ENCODE measurements at regions not wholly inside any gene's neighbourhood (a gene's known extent, or its start where the extent isn't known, plus 50 kb on each side); places are given as distances from the start of the nearest gene placed in this dataset.
"Not testable (repeated sequence)": the region's sequence is repeated elsewhere in the genome, so short reads cannot be mapped to it uniquely, and the experiment has no call there.

- Mint-ChIP-seq H3K4me3 (ENCODE audit: unreplicated experiment) (no peak overlapping the region), H3K27me3 (ENCODE audit: low read depth) (no peaks in the 10 kb centered on the region), H3K4me1 (ENCODE audit: low read depth) (peaks cover 5% of the 10 kb centered on the region), H3K36me3 (ENCODE audit: low read depth) (peaks cover 5% of the 10 kb centered on the region), H3K9me3 (ENCODE audit: low read depth) (peaks cover 17% of the 10 kb centered on the region), H3K27ac (ENCODE audit: unreplicated experiment) (no peak overlapping the region)
- no peak for DNase-seq (ENCODE audit: low spot score)
- TF ChIP-seq, protein P1, sequence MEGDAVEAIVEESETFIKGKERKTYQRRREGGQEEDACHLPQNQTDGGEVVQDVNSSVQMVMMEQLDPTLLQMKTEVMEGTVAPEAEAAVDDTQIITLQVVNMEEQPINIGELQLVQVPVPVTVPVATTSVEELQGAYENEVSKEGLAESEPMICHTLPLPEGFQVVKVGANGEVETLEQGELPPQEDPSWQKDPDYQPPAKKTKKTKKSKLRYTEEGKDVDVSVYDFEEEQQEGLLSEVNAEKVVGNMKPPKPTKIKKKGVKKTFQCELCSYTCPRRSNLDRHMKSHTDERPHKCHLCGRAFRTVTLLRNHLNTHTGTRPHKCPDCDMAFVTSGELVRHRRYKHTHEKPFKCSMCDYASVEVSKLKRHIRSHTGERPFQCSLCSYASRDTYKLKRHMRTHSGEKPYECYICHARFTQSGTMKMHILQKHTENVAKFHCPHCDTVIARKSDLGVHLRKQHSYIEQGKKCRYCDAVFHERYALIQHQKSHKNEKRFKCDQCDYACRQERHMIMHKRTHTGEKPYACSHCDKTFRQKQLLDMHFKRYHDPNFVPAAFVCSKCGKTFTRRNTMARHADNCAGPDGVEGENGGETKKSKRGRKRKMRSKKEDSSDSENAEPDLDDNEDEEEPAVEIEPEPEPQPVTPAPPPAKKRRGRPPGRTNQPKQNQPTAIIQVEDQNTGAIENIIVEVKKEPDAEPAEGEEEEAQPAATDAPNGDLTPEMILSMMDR (IDR thresholded peaks at IDR 0.05) = no peak
These were observed 119.4 kb upstream of the VANGL1 start for GRCh38 chr1:115522386-115522785.

- no peak overlapping the region for H3K27ac Mint-ChIP-seq (ENCODE audit: unreplicated experiment)
- no peak for DNase-seq (ENCODE audit: low spot score)
These were observed 126.5 kb upstream of the VANGL1 start for GRCh38 chr1:115515270-115515669.

DNA sequence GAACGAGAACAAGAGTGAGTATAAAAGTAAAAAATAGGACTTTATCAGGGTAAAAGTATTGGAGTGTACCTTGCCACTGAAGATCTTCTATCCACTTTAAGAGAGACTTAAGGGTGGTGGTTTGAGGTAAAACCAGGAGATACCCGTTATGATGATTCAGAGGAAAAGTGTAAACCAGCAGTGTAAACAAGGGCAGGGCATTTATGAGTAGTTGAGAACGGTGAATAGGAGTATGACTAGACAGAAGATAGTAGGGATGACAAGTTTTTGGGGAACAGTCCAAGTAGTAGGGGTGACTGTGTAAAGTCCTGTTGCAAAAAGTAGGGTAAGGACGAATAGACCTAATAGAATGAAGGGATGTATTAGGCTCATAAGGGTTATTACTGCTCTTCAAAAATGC lies 131.5 kb upstream of the VANGL1 start:
- H3K27me3 Mint-ChIP-seq (ENCODE audit: low read depth); H3K36me3 Mint-ChIP-seq (ENCODE audit: low read depth); H3K4me3 Mint-ChIP-seq (ENCODE audit: unreplicated experiment); H3K27ac Mint-ChIP-seq (ENCODE audit: unreplicated experiment); H3K9me3 Mint-ChIP-seq (ENCODE audit: low read depth); DNase-seq (ENCODE audit: low spot score): not testable (repeated sequence)
- peaks cover 22% of the 10 kb centered on the region for H3K4me1 Mint-ChIP-seq (ENCODE audit: low read depth)

More at GRCh38 chr1:115515270-115515669, 126.5 kb upstream of the VANGL1 start:
- Mint-ChIP-seq H3K4me1 (ENCODE audit: low read depth) (no peaks in the 10 kb centered on the region), H3K27me3 (ENCODE audit: low read depth) (no peaks in the 10 kb centered on the region), H3K9me3 (ENCODE audit: low read depth) (peaks cover 8% of the 10 kb centered on the region), H3K36me3 (ENCODE audit: low read depth) (peaks cover under 1% of the 10 kb centered on the region), H3K4me3 (ENCODE audit: unreplicated experiment) (no peak overlapping the region)
- TF ChIP-seq, protein P1 (IDR thresholded peaks at IDR 0.05) = no peak

- H3K27me3 Mint-ChIP-seq (ENCODE audit: low read depth) = no peaks in the 10 kb centered on the region
- H3K4me1 Mint-ChIP-seq (ENCODE audit: low read depth) = peaks cover 22% of the 10 kb centered on the region
- no peak overlapping the region for H3K27ac Mint-ChIP-seq (ENCODE audit: unreplicated experiment)
- no peak for DNase-seq (ENCODE audit: low spot score)
- no peaks in the 10 kb centered on the region for H3K9me3 Mint-ChIP-seq (ENCODE audit: low read depth)
- H3K36me3 Mint-ChIP-seq (ENCODE audit: low read depth) = no peaks in the 10 kb centered on the region
- H3K4me3 Mint-ChIP-seq (ENCODE audit: unreplicated experiment) = no peak overlapping the region
- TF ChIP-seq, protein P1 (IDR thresholded peaks at IDR 0.05) = no peak
These were observed 133.9 kb upstream of the VANGL1 start for GRCh38 chr1:115507901-115508300.

GRCh38 chr1:115506924-115507589 lies 134.7 kb upstream of the VANGL1 start:
- H3K9me3 Mint-ChIP-seq (ENCODE audit: low read depth) = no peaks in the 10 kb centered on the region
- DNase-seq (ENCODE audit: low spot score) = no peak
- H3K4me1 Mint-ChIP-seq (ENCODE audit: low read depth) = peaks cover 22% of the 10 kb centered on the region

More at GRCh38 chr1:115506924-115507589, 134.7 kb upstream of the VANGL1 start:
- H3K36me3 Mint-ChIP-seq (ENCODE audit: low read depth) = no peaks in the 10 kb centered on the region
- no peak overlapping the region for H3K4me3 Mint-ChIP-seq (ENCODE audit: unreplicated experiment)
- H3K27me3 Mint-ChIP-seq (ENCODE audit: low read depth) = no peaks in the 10 kb centered on the region
- TF ChIP-seq, protein P1 (IDR thresholded peaks at IDR 0.05) = peak; percentile 80
- no peak overlapping the region for H3K27ac Mint-ChIP-seq (ENCODE audit: unreplicated experiment)
